ENCODE measurements at regions not wholly inside any gene's neighbourhood (a gene's known extent, or its start where the extent isn't known, plus 50 kb on each side); places are given as distances from the start of the nearest gene placed in this dataset.

- TF ChIP-seq CTCF (IDR thresholded peaks at IDR 0.05) (no peak), POLR2AphosphoS5 (IDR thresholded peaks at IDR 0.05) (no peak), POLR2A (IDR thresholded peaks at IDR 0.05) (no peak)
These were observed 175.7 kb upstream of the NRP1 start for GRCh38 chr10:33510206-33510605.
